Superior temporal gyrus (tissue), 1 donor: ENCODE measurements at regions not wholly inside any gene's neighbourhood (a gene's known extent, or its start where the extent isn't known, plus 50 kb on each side); places are given as distances from the start of the nearest gene placed in this dataset.
"Not testable (repeated sequence)": the region's sequence is repeated elsewhere in the genome, so short reads cannot be mapped to it uniquely, and the experiment has no call there.

Experiments used
- DNase-seq: peaks from one replicate; pipeline ENCODE4 v3.0.0-alpha.2; 2016; ENCODE audit errors: extremely low spot score

GRCh38 chr2:235399895-235400294 lies 93.9 kb upstream of the AGAP1 start:
- DNase-seq = no peak

- DNase-seq = no peak
Measured at GRCh38 chr2:235402422-235402821, 91.4 kb upstream of the AGAP1 start.

- DNase-seq = no peak
Measured at GRCh38 chr2:235405612-235406361, 88.1 kb upstream of the AGAP1 start.

- no peak for DNase-seq
Measured at GRCh38 chr2:235406430-235406829, 87.4 kb upstream of the AGAP1 start.

- no peak for DNase-seq
Measured at GRCh38 chr2:235411905-235412485, 81.8 kb upstream of the AGAP1 start.

GRCh38 chr2:235413064-235413463 lies 80.8 kb upstream of the AGAP1 start:
- DNase-seq = no peak

- DNase-seq = no peak
Measured at GRCh38 chr2:235414422-235414821, 79.4 kb upstream of the AGAP1 start.

- no peak for DNase-seq
Measured at GRCh38 chr2:235416858-235417499, 76.9 kb upstream of the AGAP1 start.

GRCh38 chr2:235418918-235419317 lies 74.9 kb upstream of the AGAP1 start:
- DNase-seq = no peak

GRCh38 chr2:235419996-235420395 lies 73.8 kb upstream of the AGAP1 start:
- no peak for DNase-seq

- no peak for DNase-seq
Measured at GRCh38 chr2:235421618-235422017, 72.2 kb upstream of the AGAP1 start.

GRCh38 chr2:235430366-235431083 lies 63.3 kb upstream of the AGAP1 start:
- DNase-seq = no peak

- DNase-seq = peak; percentile 25
Measured at GRCh38 chr2:235432741-235433520, 60.9 kb upstream of the AGAP1 start.

- DNase-seq = peak; percentile 80
Measured at GRCh38 chr2:235433860-235434259, 60.0 kb upstream of the AGAP1 start.

- DNase-seq = peak; percentile 12
Measured at GRCh38 chr2:235439959-235440662, 53.7 kb upstream of the AGAP1 start.

GRCh38 chr2:235443580-235443979 lies 50.3 kb upstream of the AGAP1 start:
- DNase-seq = not testable (repeated sequence)
